ENCODE measurements at regions not wholly inside any gene's neighbourhood (a gene's known extent, or its start where the extent isn't known, plus 50 kb on each side); places are given as distances from the start of the nearest gene placed in this dataset.
"Not testable (repeated sequence)": the region's sequence is repeated elsewhere in the genome, so short reads cannot be mapped to it uniquely, and the experiment has no call there.

- no peak for DNase-seq
Observed at GRCh38 chr13:22877421-22877820, 303.4 kb upstream of the SGCG start.

DNA sequence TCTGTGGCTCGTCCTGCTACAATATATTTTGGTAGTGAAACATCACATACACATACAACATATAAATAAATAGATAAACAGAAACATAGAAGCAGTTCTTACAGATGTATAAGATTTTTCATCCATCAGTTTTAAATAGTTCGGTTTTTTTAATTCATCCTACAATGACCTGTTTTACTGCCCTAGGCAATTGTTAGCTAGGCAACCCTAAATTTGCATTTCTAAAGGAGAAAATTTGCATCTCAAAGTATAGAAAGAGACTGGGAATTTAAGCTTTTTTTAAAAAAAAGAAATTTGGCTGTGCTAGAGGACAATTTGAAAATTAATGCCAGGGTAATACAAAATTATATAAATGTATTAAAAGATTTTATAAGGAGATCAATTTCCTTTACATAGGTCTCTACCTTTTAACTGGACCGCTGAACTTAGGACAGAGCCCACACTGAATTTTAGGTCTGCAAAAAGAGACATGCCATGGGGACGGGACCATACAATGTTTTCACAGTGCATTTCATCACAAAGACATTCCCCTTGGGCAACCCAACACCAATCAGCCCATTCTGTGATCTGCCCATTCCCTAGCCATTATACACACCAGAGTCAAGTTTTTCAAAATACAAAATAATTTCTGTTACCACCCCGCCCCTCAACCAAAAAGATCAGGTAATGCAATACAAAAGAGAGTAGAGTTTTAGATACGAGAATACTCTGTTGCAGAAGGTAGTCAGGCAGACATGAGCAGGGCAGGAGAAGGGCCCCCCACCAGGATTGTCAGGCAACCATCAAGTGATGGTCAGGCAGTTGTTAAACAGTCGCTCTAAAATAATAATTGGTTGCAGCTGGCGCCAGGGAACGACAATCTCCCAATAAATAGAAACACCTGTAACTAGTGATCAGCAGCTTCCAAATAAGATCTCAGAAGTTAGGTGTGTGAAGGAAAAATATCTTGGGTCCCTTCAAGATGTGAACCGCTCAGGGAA lies 299.7 kb upstream of the SGCG start:
- DNase-seq: no peak

DNA sequence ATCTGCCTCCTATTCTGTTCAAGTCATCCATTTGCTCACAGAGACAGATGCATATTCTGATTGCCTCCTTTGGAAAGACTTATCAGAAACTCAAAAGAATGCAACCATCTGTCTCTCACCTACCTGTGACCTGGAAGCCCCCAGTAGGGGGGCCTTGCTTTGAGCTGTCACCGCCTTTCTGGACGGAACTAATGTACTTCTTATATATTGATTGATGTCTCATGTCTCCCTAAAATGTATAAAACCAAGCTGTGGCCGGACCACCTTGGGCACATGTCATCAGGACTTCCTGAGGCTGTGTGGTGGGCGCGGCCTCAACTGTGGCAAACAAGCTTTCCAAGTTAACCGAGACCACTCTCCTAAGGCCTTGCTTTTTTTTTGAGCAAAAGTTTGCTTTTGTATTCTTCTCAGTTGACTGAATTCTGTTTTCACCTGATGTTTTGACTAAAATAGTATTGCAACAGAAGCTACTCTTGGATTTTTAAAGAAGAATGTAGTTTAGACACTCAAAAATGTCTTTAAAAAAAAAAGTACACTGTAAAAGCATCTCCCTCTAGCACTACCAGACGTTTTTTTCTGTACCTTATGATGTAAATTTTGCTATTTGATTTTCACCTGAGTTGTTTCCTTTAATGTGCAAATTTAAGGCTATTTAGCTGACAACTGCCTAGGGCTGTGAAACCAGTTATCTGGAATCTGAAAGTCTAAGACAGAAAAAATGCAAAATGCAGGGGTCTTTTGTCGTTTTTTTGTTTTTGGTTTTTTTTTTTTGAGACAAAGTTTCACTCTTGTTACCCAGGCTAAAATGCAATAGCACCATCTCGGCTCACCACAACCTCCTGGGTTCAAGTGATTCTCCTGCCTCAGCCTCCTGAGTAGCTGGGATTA lies 298.8 kb upstream of the SGCG start:
- not testable (repeated sequence) for DNase-seq

- no peak for DNase-seq
Observed at GRCh38 chr13:22883262-22883840, 297.4 kb upstream of the SGCG start.

DNA sequence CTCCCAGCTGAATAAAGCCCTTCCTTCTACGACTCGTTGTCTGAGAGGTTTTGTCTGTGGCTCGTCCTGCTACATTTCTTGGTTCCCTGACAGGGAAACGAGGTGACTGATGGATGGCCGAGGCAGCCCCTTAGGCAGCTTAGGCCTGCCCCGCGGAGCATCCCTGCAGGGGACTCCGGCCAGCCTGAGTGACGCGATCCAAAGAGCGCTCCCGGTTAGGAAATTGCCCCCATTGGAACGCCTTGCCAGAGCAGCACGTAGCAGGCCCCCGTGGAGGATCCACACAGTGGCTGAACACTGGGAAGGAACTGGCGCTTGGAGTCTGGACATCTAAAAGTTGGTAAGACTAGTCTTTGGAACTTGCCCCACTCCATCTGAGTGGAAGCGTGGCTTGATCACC lies 296.8 kb upstream of the SGCG start:
- DNase-seq: no peak

GRCh38 chr13:22886061-22886460 lies 294.7 kb upstream of the SGCG start:
- not testable (repeated sequence) for DNase-seq

DNA sequence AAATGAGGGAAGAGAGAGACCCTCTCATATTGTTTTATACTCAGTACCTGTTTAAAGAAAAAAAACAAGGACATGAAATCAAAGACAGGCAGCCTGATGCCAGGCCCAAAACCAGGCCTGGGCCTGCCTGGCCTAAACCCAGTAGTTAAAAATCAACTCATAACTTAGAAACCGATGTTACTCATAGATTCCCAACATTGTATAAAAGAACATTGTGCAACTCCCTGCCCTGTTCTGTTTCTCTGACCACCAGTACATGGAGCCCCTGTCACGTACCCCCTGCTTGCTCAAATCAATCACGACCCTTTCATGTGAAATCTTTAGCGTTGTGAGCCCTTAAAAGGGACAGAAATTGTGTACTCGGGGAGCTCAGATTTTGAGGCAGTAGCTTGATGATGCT lies 291.4 kb upstream of the SGCG start:
- DNase-seq: not testable (repeated sequence)

DNA sequence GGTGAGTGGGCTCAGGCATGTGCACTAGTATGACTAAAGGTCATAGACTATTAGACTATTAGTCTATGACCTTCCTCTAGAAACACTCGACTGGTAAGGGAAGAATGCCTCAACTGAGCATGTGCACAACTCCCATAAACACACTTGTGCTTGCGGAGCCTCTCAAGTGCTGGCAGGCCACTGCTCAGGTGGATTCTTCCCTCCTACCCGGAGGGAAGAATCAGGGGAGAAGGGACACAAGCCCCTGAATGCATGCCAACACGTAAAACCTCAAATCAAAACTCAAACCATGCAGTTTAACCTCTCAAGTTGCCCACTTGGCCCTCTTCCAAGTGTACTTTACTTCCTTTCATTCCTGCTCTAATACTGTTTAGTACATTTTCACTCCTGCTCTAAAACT lies 287.6 kb upstream of the SGCG start:
- no peak for DNase-seq

DNA sequence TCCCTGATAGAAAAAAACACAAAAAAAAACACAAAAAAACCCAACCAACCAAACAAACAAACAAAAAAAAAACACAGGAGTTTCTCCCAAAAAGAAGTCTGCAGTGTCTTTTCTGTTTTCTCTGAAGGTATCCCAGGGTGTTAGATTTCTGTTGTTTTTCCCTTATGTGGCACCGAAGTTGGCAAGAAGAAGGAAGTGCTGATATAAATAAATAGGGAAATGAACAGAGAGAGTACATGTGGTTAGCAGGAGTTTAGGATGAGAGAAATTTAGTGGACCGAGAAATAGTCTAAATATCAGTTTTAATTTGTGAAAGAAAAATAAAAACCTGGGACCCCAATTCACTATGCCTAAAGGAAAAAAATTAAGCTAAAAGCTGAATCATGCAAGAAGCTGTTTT lies 287.0 kb upstream of the SGCG start:
- DNase-seq: no peak

DNA sequence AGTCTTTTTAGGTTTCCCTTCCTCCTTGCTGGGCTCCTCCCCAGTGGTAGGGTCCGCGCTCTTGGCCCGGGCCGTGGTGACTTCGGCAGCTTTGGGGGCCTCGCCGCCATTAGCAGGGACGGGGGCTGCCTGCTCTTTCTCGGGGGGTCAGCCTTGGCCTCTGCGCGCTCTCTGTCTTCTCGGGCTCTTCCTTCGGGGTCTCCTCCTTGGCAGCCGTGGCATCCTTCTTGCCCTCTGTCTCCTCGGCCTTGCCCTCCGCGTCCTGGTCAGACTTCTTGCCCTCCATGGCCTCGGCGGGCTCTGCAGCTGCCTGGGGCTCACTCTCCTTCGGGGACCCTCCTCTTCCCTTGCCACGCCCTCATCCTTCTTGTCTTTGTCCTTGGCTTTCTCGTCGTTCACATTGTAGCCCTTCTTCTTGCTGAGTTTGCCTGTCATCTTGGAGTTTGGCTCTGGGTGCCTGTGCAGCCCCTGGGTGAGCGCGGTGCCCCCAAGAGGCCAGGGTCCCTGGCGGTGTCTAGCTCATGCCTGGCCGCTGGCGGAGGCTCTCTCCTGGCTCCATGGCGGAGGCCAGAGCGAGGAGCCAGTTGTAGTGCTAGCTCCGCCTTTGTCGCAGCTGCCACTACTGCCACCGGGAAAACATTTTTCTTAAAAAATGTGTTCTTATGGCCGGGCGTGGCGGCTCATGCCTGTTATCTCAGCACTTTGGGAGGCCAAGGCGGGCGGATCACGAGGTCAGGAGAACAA lies 283.0 kb upstream of the SGCG start:
- no peak for DNase-seq

GRCh38 chr13:22900416-22900951 lies 280.3 kb upstream of the SGCG start:
- DNase-seq: not testable (repeated sequence)

DNA sequence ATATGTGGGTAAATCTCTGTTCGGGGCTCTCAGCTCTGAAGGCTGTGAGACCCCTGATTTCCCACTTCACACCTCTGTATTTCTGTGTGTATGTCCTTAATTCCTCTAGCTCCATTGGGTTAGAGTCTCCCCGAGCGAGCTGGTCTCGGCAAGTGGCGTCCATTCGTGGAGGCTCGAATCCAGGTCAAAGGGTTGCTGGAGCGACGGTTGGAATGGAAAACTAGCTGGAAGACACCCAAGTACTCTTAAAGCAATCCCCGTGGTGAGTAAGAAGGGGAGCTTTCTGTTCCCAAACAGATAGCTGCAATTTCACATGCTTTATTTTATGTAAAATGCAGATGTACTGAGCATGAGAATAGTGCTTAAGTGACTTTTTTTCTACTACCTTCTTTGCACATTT lies 277.5 kb upstream of the SGCG start:
- DNase-seq: no peak

DNA sequence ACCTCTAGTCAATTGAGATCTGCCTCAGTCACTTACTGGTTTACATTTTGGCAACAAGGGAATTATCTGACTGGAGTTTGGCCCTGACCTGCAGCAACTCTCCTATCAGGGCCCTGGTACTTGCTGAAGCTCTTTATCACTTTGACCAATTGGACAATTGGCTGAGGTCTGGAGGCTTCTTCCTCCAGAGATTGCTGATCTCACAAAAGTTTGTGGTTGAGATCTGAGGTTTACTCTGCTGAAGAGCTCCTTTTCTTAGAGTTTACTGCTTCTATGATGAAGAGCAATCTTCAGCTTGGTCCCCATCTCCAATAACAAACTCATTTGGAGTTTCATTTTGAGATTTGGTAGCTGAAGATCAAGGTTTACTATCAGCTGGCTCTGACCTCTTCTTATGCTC lies 276.9 kb upstream of the SGCG start:
- DNase-seq: no peak

- DNase-seq: peak; percentile 42
Observed at GRCh38 chr13:22915442-22916082, 265.2 kb upstream of the SGCG start.

DNA sequence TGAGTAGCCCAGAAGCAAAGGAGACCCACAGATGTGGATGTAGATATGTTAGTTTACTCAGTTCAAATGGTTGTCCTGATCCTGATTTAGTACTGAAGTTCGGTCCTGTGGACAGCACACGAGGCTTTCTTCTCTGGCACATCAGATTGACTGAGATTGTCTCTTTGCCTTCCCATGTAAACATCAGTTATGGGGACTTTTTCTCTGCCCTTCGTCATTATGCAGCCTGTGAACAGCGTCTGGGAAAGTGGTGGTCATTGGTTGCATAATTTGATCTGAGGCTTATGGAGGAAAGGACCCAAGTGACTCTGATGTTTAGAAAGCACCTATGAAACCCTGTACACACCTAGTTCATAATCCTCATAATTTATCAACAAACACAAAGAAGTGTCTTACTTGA lies 264.5 kb upstream of the SGCG start:
- not testable (repeated sequence) for DNase-seq

- DNase-seq: peak; percentile 49
Observed at GRCh38 chr13:22925881-22926747, 254.7 kb upstream of the SGCG start.

GRCh38 chr13:22926748-22927400 lies 253.9 kb upstream of the SGCG start:
- no peak for DNase-seq

DNA sequence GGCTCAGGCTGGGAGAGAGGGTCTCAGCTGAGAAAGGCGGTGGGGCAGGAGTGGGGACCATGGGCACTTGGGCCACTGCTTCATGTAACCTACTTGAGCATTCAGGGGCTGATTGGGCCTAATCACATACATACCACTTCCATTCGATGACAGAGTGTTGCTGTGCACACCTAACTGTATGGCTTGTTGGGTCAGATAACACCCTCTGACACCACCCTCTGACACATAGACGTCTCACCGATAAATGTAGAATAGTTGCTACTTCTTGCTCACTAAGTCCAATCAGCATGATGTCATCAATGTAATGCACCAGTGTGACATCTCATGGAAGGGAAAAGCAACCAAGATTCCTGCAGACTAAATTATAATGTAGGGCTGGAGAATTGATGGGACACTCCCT lies 252.9 kb upstream of the SGCG start:
- DNase-seq: not testable (repeated sequence)

DNA sequence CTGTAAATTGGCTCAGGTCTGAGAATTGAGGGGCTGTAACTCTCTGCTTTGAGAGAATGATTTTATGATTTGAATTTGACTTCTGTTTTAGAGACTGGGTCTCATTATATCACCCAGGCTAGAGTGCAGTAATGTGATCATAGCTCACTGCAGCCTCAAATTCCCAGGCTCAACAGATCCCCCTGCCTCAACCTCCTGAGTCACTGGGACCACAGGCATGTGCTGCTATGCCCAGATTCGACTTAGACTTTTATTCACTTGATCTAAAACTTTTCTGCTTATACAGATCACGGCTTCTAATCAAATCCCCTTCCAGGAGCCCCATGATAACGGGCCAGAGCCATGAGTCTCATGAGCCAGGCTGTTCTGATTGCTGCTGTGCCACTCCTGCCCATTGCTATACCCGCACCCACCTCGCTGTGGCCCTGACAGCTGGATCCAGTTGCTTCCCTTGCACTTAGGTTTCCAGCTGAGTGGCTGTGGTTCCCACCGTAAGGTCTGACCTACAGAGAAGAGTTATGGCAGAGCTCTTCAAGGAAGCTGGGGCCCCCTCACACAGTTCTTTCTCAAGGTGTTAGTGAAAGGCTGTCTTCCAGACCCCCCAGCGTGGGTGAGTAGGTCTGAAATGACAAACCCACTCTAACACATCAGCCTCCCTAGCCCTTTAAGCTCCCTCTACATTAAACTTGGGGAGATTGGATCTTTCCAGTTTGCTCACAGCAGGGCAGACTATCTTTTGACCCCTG lies 251.2 kb upstream of the SGCG start:
- peak; percentile 40 for DNase-seq
